ENCODE measurements at regions not wholly inside any gene's neighbourhood (a gene's known extent, or its start where the extent isn't known, plus 50 kb on each side); places are given as distances from the start of the nearest gene placed in this dataset.

DNA sequence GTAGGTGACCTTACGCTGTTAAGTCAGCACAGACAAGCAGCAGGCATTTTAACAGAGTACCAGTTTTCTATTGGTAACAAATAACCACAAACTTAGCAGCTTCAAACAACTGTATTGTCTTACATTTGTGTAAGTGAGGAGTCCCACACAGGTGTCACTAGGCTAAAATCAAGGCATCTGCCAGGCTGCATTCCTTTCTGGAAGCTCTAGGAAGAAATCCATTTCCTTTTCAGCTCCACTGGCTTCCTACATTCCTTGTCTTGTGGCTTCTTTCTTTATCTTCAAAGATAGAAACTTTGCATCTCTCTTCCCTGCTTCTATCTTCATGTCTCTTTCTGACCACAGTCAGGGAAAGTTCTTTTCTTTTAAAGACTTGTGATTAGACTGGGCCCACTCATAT lies 139.9 kb downstream of the TMEM144 start:
- H3K9me3 Mint-ChIP-seq = no peaks in the 10 kb centered on the region
- Histone ChIP-seq H2AFZ (ENCODE audit: low read length) (no peak overlapping the region), H4K8ac (replicated peaks; ENCODE audit: insufficient read length, low read depth, low read length) (no peak overlapping the region), H3T11ph (ENCODE audit: low read length) (no peak overlapping the region), H3K79me1 (ENCODE audit: insufficient read depth, low read depth, low read length, poor library complexity, severe bottlenecking) (no peaks in the 10 kb centered on the region), H2BK120ac (ENCODE audit: low read depth, low read length, poor library complexity, severe bottlenecking) (no peak overlapping the region), H4K5ac (ENCODE audit: insufficient read length, low read depth, low read length) (no peak overlapping the region), H3K4me1 (ENCODE audit: insufficient read depth, low read length) (0 out of 2 replicates have a peak, but pooled peaks cover 2% of the 10 kb centered on the region), H3K9me3 (ENCODE audit: control insufficient read depth, low read depth, low read length) (no peaks in the 10 kb centered on the region), H3K23me2 (ENCODE audit: insufficient read length, low read depth, low read length, poor library complexity, severe bottlenecking) (no peaks in the 10 kb centered on the region), H3K23ac (ENCODE audit: insufficient read length, low read depth, low read length) (no peak overlapping the region), H3K27me3 (ENCODE audit: insufficient read depth, low read length) (no peaks in the 10 kb centered on the region), H3K14ac (ENCODE audit: insufficient read depth, low read length) (no peak overlapping the region), H3K79me2 (ENCODE audit: insufficient read depth, low read length) (no peaks in the 10 kb centered on the region), H3K27ac (ENCODE audit: insufficient read length, low read depth, low read length) (no peak overlapping the region), H2AK5ac (ENCODE audit: insufficient read length, low read length) (no peak overlapping the region), H4K20me1 (ENCODE audit: control insufficient read depth, insufficient read depth, insufficient read length) (no peaks in the 10 kb centered on the region), H2BK15ac (ENCODE audit: low read depth, low read length) (no peak overlapping the region), H2BK5ac (ENCODE audit: insufficient read length, low read length) (no peak overlapping the region), H2BK20ac (ENCODE audit: low read depth, low read length, poor library complexity, severe bottlenecking) (no peak overlapping the region), H3K56ac (ENCODE audit: insufficient read length, low read depth, low read length) (no peak overlapping the region), H3K18ac (ENCODE audit: insufficient read length, low read depth, low read length) (no peak overlapping the region), H3K4me2 (ENCODE audit: insufficient read depth, insufficient read length, low read length) (no peak overlapping the region), H3K4ac (ENCODE audit: low read depth, low read length) (no peak overlapping the region), H3K9ac (ENCODE audit: extremely low read depth, insufficient read length, low read length) (no peak overlapping the region), H4K91ac (ENCODE audit: insufficient read length, low read depth, low read length) (no peak overlapping the region), H2BK12ac (ENCODE audit: insufficient read length, low read depth, low read length) (no peak overlapping the region)
- no peaks in the 10 kb centered on the region for H3K36me3 Mint-ChIP-seq (ENCODE audit: insufficient read depth in 1 of 3, low read depth in 3 of 3)
- peaks cover 0 to 6% of the 10 kb centered on the region in 2 experiments; a peak in 3 of 4 replicates for H3K4me1 Mint-ChIP-seq
- TF ChIP-seq, protein P1, sequence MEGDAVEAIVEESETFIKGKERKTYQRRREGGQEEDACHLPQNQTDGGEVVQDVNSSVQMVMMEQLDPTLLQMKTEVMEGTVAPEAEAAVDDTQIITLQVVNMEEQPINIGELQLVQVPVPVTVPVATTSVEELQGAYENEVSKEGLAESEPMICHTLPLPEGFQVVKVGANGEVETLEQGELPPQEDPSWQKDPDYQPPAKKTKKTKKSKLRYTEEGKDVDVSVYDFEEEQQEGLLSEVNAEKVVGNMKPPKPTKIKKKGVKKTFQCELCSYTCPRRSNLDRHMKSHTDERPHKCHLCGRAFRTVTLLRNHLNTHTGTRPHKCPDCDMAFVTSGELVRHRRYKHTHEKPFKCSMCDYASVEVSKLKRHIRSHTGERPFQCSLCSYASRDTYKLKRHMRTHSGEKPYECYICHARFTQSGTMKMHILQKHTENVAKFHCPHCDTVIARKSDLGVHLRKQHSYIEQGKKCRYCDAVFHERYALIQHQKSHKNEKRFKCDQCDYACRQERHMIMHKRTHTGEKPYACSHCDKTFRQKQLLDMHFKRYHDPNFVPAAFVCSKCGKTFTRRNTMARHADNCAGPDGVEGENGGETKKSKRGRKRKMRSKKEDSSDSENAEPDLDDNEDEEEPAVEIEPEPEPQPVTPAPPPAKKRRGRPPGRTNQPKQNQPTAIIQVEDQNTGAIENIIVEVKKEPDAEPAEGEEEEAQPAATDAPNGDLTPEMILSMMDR (conservative IDR thresholded peaks at IDR 0.05) = no peak
- no peak for DNase-seq
- H3K4me3 Mint-ChIP-seq = no peak overlapping the region
- no peaks in the 10 kb centered on the region for H3K27me3 Mint-ChIP-seq (ENCODE audit: low read depth)
- WGBS (ENCODE audit: extremely low coverage, insufficient read length, low lambda C conversion rate) = no CpG with 5 or more reads among the region's 1 CpG
- peak overlapping the region in 1 of 3 experiments; percentile 66; a peak in 1 of 7 replicates for H3K27ac Mint-ChIP-seq

Data from H9 (cell line).